ENCODE measurements at regions not wholly inside any gene's neighbourhood (a gene's known extent, or its start where the extent isn't known, plus 50 kb on each side); places are given as distances from the start of the nearest gene placed in this dataset.
"Not testable (repeated sequence)": the region's sequence is repeated elsewhere in the genome, so short reads cannot be mapped to it uniquely, and the experiment has no call there.

DNA sequence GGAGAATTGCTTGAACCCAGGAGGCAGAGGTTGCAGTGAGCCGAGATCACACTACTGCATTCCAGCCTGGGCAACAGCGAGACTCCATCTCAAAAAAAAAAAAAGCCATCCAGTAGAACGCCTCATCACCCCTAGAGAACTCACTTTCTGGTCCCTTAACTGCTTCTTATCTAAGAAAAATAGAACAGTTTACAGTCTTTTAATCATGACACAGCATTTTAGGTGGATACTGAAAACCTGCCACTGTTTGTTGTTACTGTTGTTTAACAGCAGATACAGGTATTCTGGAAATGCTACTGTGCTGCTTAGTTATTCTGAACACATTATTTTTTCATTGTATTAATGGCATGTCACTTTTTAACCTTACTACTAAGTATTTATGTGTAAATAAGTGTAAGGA is 624.3 kb upstream of the GHITM start:
- H3K9me3 Mint-ChIP-seq = peaks cover 42% of the 10 kb centered on the region
- no peaks in the 10 kb centered on the region for H3K4me1 Mint-ChIP-seq (ENCODE audit: low read depth)
- TF ChIP-seq, protein P1, sequence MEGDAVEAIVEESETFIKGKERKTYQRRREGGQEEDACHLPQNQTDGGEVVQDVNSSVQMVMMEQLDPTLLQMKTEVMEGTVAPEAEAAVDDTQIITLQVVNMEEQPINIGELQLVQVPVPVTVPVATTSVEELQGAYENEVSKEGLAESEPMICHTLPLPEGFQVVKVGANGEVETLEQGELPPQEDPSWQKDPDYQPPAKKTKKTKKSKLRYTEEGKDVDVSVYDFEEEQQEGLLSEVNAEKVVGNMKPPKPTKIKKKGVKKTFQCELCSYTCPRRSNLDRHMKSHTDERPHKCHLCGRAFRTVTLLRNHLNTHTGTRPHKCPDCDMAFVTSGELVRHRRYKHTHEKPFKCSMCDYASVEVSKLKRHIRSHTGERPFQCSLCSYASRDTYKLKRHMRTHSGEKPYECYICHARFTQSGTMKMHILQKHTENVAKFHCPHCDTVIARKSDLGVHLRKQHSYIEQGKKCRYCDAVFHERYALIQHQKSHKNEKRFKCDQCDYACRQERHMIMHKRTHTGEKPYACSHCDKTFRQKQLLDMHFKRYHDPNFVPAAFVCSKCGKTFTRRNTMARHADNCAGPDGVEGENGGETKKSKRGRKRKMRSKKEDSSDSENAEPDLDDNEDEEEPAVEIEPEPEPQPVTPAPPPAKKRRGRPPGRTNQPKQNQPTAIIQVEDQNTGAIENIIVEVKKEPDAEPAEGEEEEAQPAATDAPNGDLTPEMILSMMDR (IDR thresholded peaks at IDR 0.05) = no peak
- peaks cover 2% of the 10 kb centered on the region; the same call in 1 of the 2 replicates for H3K27me3 Mint-ChIP-seq (ENCODE audit: insufficient read depth)
- no peak overlapping the region for H3K4me3 Mint-ChIP-seq
- no peak for DNase-seq
- peaks cover 6% of the 10 kb centered on the region; the same call in 1 of the 2 replicates for H3K36me3 Mint-ChIP-seq (ENCODE audit: low read depth)
- no peak overlapping the region for H3K27ac Mint-ChIP-seq

DNA sequence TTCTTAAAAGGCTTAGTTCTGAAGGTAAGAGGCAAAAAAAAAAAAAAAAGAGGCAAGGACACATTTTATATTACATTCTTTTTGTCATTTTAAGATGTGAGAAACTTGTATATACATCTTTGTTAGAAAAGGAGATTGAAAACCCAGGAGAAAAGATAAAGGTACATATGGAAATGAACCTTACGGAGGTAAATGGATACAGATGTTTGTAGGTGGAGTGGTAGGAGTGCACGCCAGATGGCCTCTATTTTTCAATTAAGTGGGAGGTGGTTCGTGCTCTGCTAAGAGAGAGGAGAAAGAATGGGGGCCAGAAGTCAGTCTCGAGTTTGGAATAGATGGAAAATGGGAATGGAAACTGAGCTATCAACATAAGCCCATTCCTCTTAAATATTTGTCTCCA is 622.5 kb upstream of the GHITM start:
- H3K27ac Mint-ChIP-seq = no peak overlapping the region
- H3K9me3 Mint-ChIP-seq = peaks cover 41% of the 10 kb centered on the region
- TF ChIP-seq, protein P1 (IDR thresholded peaks at IDR 0.05) = no peak
- no peak overlapping the region for H3K4me3 Mint-ChIP-seq
- H3K36me3 Mint-ChIP-seq (ENCODE audit: low read depth) = peaks cover 4% of the 10 kb centered on the region; the same call in 1 of the 2 replicates
- no peaks in the 10 kb centered on the region for H3K4me1 Mint-ChIP-seq (ENCODE audit: low read depth)
- DNase-seq = no peak
- peaks cover 2% of the 10 kb centered on the region; the same call in 1 of the 2 replicates for H3K27me3 Mint-ChIP-seq (ENCODE audit: insufficient read depth)

DNA sequence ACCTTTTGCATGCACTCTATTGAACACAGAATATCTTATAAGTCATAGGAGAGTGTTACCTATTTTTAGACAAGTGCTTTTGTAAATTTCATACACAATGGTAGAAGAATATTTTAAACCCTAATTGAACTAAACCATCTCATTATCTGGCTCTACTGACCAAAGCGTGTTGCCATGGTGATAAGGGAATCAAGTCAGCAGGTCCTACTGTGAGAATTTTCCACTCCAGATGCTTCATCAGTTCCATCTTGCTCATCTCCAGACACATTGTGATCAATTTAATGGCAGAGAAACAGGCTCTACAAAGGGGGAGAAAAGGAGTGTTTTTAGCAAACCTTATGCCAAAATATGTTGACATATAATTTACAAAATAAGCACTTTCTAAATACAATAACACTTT is 621.9 kb upstream of the GHITM start:
- H3K36me3 Mint-ChIP-seq (ENCODE audit: low read depth) = peaks cover 4% of the 10 kb centered on the region; the same call in 1 of the 2 replicates
- peaks cover 43% of the 10 kb centered on the region for H3K9me3 Mint-ChIP-seq
- DNase-seq = no peak
- TF ChIP-seq, protein P1 (IDR thresholded peaks at IDR 0.05) = no peak
- H3K27ac Mint-ChIP-seq = no peak overlapping the region
- H3K4me3 Mint-ChIP-seq = no peak overlapping the region
- peaks cover 2% of the 10 kb centered on the region; the same call in 1 of the 2 replicates for H3K27me3 Mint-ChIP-seq (ENCODE audit: insufficient read depth)
- no peaks in the 10 kb centered on the region for H3K4me1 Mint-ChIP-seq (ENCODE audit: low read depth)

DNA sequence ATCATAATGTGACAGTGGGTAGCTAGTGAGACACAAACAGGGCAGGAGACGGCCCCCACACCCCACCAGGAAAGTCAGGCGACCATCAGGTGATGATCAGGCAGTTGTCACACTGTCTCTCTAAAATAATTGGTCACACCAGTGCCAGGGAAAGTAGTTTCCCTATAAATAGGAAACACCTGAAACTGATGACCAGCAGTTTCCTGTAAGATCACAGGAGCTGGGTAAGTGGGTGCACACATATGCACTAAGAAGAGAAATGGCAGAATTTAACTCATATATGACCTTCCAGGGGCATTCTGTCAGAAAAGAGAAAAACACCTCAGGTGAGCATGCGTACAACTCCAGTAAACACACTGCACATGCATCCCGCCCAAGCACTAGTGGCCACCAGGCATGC is 620.5 kb upstream of the GHITM start:
- TF ChIP-seq, protein P1 (IDR thresholded peaks at IDR 0.05) = no peak
- Mint-ChIP-seq H3K4me1 (ENCODE audit: low read depth) (no peaks in the 10 kb centered on the region), H3K27ac (no peak overlapping the region), H3K9me3 (peaks cover 45% of the 10 kb centered on the region), H3K36me3 (ENCODE audit: low read depth) (no peaks in the 10 kb centered on the region), H3K4me3 (no peak overlapping the region), H3K27me3 (ENCODE audit: insufficient read depth) (peaks cover 1% of the 10 kb centered on the region; the same call in 1 of the 2 replicates)
- DNase-seq = no peak

DNA sequence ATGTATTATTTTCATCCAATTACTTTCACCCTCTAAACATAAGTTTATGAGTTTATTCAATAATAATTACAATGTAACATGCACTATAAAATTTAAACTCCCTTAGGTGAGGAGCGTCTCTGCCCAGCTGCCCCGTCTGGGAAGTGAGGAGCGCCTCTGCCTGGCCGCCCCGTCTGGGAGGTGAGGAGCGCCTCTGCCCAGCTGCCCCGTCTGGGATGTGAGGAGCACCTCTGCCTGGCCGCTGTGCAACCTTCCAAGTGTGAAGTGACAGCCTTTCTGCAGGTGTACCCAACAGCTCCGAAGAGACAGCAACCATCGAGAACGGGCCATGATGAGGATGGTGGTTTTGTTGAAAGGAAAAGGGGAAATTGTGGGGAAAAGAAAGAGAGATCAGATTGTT is 618.9 kb upstream of the GHITM start:
- H3K4me3 Mint-ChIP-seq, H3K27ac Mint-ChIP-seq: not testable (repeated sequence)

DNA sequence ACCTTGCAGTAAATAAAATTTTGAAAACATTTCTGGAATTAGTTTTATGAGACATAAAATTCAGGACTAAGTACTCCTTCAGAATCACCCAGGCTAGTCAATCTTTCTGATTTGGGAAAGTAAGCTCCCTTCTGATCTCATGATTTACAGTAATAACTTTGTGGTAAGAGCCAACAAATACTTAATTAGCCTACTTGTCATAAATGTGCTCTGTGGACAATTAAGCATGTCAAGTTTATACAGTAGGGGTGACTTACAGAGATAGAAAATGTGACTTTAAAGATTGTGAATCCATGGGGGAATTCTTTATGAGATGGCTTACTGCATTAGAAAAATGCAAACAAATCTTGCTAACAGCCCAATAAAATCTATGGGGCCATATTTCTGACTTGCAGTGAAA is 616.9 kb upstream of the GHITM start:
- Mint-ChIP-seq H3K27me3 (ENCODE audit: insufficient read depth) (no peaks in the 10 kb centered on the region), H3K36me3 (ENCODE audit: low read depth) (no peaks in the 10 kb centered on the region), H3K4me1 (ENCODE audit: low read depth) (no peaks in the 10 kb centered on the region), H3K4me3 (no peak overlapping the region), H3K27ac (no peak overlapping the region), H3K9me3 (peaks cover 60% of the 10 kb centered on the region)
- DNase-seq = no peak
- TF ChIP-seq, protein P1 (IDR thresholded peaks at IDR 0.05) = no peak

More for the DNA sequence above, 618.9 kb upstream of the GHITM start:
- not testable (repeated sequence) for H3K36me3 Mint-ChIP-seq (ENCODE audit: low read depth); DNase-seq; H3K27me3 Mint-ChIP-seq (ENCODE audit: insufficient read depth); H3K4me1 Mint-ChIP-seq (ENCODE audit: low read depth)
- peaks cover 54% of the 10 kb centered on the region for H3K9me3 Mint-ChIP-seq
